Liver (tissue), 8 donors: ENCODE measurements at regions not wholly inside any gene's neighbourhood (a gene's known extent, or its start where the extent isn't known, plus 50 kb on each side); places are given as distances from the start of the nearest gene placed in this dataset.

Source experiments
- DNase-seq: peaks from one replicate; pipeline ENCODE4 v3.0.0-alpha.2; 2017; ENCODE audit warnings: low spot score
- H3K27ac ChIP-seq, 2 donors: one replicate each; pipeline ENCODE4 v1.7.0; 2013; ENCODE audit warnings: inconsistent platforms in 2 of 2, low read length in 2 of 2, control low read depth in 1 of 2, low read depth in 1 of 2, mild to moderate bottlenecking in 1 of 2
- H3K27me3 ChIP-seq, 4 donors: one replicate each; pipeline versions ENCODE4 v1.6.1 to v1.7.0; 2013; ENCODE audit warnings: low read length in 3 of 4, inconsistent platforms in 1 of 4, mild to moderate bottlenecking in 1 of 4, moderate library complexity in 1 of 4; ENCODE audit not compliant: control insufficient read depth in 4 of 4, insufficient read depth in 4 of 4
- H3K36me3 ChIP-seq, 4 donors: one replicate each; pipeline versions ENCODE4 v1.6.1 to v1.7.0; 2013; ENCODE audit warnings: low read length in 3 of 4, mild to moderate bottlenecking in 3 of 4, low read depth in 1 of 4, moderate library complexity in 1 of 4; ENCODE audit not compliant: control insufficient read depth in 4 of 4, insufficient read depth in 3 of 4
- H3K4me1 ChIP-seq, 4 donors: one replicate each; pipeline versions ENCODE4 v1.6.1 to v1.7.0; 2013; ENCODE audit warnings: low read length in 3 of 4, mild to moderate bottlenecking in 3 of 4, moderate library complexity in 1 of 4; ENCODE audit not compliant: control insufficient read depth in 4 of 4, insufficient read depth in 4 of 4
- H3K4me3 ChIP-seq, 3 donors: one replicate each; pipeline versions ENCODE4 v1.6.1 to v1.7.0; 2013; ENCODE audit warnings: low read length in 3 of 3, control low read depth in 1 of 3, low read depth in 1 of 3, mild to moderate bottlenecking in 1 of 3
- H3K9ac ChIP-seq, 2 donors: one replicate each; pipeline ENCODE4 v1.7.0; 2013; ENCODE audit warnings: low read length in 2 of 2, mild to moderate bottlenecking in 2 of 2, moderate library complexity in 2 of 2, control low read depth in 1 of 2, low read depth in 1 of 2
- H3K9me3 ChIP-seq, 4 donors: one replicate each; pipeline versions ENCODE4 v1.6.1 to v1.7.0; 2013; ENCODE audit warnings: low read length in 3 of 4; ENCODE audit not compliant: control insufficient read depth in 4 of 4
- EGR1 ChIP-seq, 2 donors: IDR thresholded peaks; 2 replicates each; pipeline ENCODE4 v1.6.1; 2016 to 2018; ENCODE audit warnings: antibody characterized with exemption in 2 of 2, low read depth in 2 of 2
- FOXA1 ChIP-seq: IDR thresholded peaks from 2 replicates; pipeline ENCODE4 v1.6.1; 2016; ENCODE audit warnings: antibody characterized with exemption
- FOXA2 ChIP-seq: IDR thresholded peaks from 2 replicates; pipeline ENCODE4 v1.6.1; 2016; ENCODE audit warnings: antibody characterized with exemption
- GABPA ChIP-seq, 2 donors: IDR thresholded peaks in 1 of 2; conservative IDR thresholded peaks in 1 of 2; 2 replicates each; pipeline ENCODE4 v1.6.1; 2016; ENCODE audit warnings: antibody characterized with exemption in 2 of 2, mild to moderate bottlenecking in 1 of 2, moderate library complexity in 1 of 2
- HNF4A ChIP-seq, 2 donors: conservative IDR thresholded peaks; 2 replicates each; pipeline ENCODE4 v1.6.1; 2016; ENCODE audit warnings: antibody characterized with exemption in 2 of 2, mild to moderate bottlenecking in 2 of 2
- HNF4G ChIP-seq: IDR thresholded peaks from 2 replicates; pipeline ENCODE4 v1.6.1; 2016; ENCODE audit warnings: antibody characterized with exemption
- JUND ChIP-seq, 2 donors: IDR thresholded peaks; 2 replicates each; pipeline ENCODE4 v1.6.1; 2016; ENCODE audit warnings: antibody characterized with exemption in 2 of 2
- MAX ChIP-seq: IDR thresholded peaks from 2 replicates; pipeline ENCODE4 v1.6.1; 2016; ENCODE audit warnings: antibody characterized with exemption
- NR2F2 ChIP-seq: IDR thresholded peaks from 2 replicates; pipeline ENCODE4 v1.6.1; 2016; ENCODE audit warnings: antibody characterized with exemption
- RAD21 ChIP-seq, 2 donors: IDR thresholded peaks; 2 replicates each; pipeline ENCODE4 v1.6.1; 2016; ENCODE audit warnings: antibody characterized with exemption in 2 of 2, mild to moderate bottlenecking in 2 of 2
- RXRA ChIP-seq, 2 donors: IDR thresholded peaks; 2 replicates each; pipeline ENCODE4 v1.6.1; 2017 to 2018; ENCODE audit warnings: antibody characterized with exemption in 2 of 2, mild to moderate bottlenecking in 1 of 2
- SP1 ChIP-seq: IDR thresholded peaks from 2 replicates; pipeline ENCODE4 v1.6.1; 2018; ENCODE audit warnings: antibody characterized with exemption, mild to moderate bottlenecking
- TAF1 ChIP-seq: conservative IDR thresholded peaks from 2 replicates; pipeline ENCODE4 v1.6.1; 2016; ENCODE audit warnings: antibody characterized with exemption, mild to moderate bottlenecking
- YY1 ChIP-seq: IDR thresholded peaks from 2 replicates; pipeline ENCODE4 v1.6.1; 2016; ENCODE audit warnings: antibody characterized with exemption, mild to moderate bottlenecking
- ZBTB33 ChIP-seq: IDR thresholded peaks from 2 replicates; pipeline ENCODE4 v1.6.1; 2016; ENCODE audit warnings: antibody characterized with exemption
- WGBS: extraction: QIAGEN DNeasy Blood & Tissue Kit; methylation state at CpG from one replicate; pipeline ENCODE4 v1.1.7; 2013; 5-methylcytosine and 5-hydroxymethylcytosine counted together
- TF ChIP-seq, protein P1 (sequence below): IDR thresholded peaks from 2 replicates; pipeline ENCODE4 v1.6.1; 2016; ENCODE audit warnings: antibody characterized with exemption
- TF ChIP-seq, protein P2 (sequence below): fragments of 150-350 bp; IDR thresholded peaks from 2 replicates; pipeline ENCODE4 v1.5.1; 2017; ENCODE audit warnings: improper control_type of control experiment, low read depth, low read length; ENCODE audit not compliant: missing input control
- donor health status: healthy.
- donor health status: healthy.
- donor health status: healthy.
- donor health status: healthy.
- donor health status: healthy.

- peaks cover 0 to 4% (median 0%) of the 10 kb centered on the region in 4 donors for H3K9me3 ChIP-seq
- 86% methylated on average over 1 of the region's 1 CpG for WGBS
- no peak for DNase-seq
- H3K27ac ChIP-seq: no peak overlapping the region
- TF ChIP-seq RXRA (IDR thresholded peaks at IDR 0.05) (no peak), EGR1 (IDR thresholded peaks at IDR 0.05; ENCODE audit: low read depth in 2 of 2) (no peak), JUND (IDR thresholded peaks at IDR 0.05) (no peak), GABPA (IDR thresholded peaks at IDR 0.05 in 1 of 2, conservative IDR thresholded peaks at IDR 0.05 in 1 of 2) (no peak), NR2F2 (no peak), SP1 (no peak), FOXA1 (no peak), HNF4A (conservative IDR thresholded peaks at IDR 0.05) (no peak), MAX (no peak), TAF1 (no peak), YY1 (no peak), ZBTB33 (no peak), HNF4G (no peak), RAD21 (IDR thresholded peaks at IDR 0.05) (no peak), FOXA2 (no peak)
- TF ChIP-seq, protein P1, sequence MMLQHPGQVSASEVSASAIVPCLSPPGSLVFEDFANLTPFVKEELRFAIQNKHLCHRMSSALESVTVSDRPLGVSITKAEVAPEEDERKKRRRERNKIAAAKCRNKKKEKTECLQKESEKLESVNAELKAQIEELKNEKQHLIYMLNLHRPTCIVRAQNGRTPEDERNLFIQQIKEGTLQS: no peak
- TF ChIP-seq, protein P2, sequence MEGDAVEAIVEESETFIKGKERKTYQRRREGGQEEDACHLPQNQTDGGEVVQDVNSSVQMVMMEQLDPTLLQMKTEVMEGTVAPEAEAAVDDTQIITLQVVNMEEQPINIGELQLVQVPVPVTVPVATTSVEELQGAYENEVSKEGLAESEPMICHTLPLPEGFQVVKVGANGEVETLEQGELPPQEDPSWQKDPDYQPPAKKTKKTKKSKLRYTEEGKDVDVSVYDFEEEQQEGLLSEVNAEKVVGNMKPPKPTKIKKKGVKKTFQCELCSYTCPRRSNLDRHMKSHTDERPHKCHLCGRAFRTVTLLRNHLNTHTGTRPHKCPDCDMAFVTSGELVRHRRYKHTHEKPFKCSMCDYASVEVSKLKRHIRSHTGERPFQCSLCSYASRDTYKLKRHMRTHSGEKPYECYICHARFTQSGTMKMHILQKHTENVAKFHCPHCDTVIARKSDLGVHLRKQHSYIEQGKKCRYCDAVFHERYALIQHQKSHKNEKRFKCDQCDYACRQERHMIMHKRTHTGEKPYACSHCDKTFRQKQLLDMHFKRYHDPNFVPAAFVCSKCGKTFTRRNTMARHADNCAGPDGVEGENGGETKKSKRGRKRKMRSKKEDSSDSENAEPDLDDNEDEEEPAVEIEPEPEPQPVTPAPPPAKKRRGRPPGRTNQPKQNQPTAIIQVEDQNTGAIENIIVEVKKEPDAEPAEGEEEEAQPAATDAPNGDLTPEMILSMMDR: no peak
- no peaks in the 10 kb centered on the region for H3K27me3 ChIP-seq
- H3K4me3 ChIP-seq: no peak overlapping the region
- no peak overlapping the region for H3K9ac ChIP-seq
- no peaks in the 10 kb centered on the region for H3K36me3 ChIP-seq
- H3K4me1 ChIP-seq: no peaks in the 10 kb centered on the region
Measured at GRCh38 chr1:221945669-221946068, 203.8 kb upstream of the DUSP10 start.

DNA sequence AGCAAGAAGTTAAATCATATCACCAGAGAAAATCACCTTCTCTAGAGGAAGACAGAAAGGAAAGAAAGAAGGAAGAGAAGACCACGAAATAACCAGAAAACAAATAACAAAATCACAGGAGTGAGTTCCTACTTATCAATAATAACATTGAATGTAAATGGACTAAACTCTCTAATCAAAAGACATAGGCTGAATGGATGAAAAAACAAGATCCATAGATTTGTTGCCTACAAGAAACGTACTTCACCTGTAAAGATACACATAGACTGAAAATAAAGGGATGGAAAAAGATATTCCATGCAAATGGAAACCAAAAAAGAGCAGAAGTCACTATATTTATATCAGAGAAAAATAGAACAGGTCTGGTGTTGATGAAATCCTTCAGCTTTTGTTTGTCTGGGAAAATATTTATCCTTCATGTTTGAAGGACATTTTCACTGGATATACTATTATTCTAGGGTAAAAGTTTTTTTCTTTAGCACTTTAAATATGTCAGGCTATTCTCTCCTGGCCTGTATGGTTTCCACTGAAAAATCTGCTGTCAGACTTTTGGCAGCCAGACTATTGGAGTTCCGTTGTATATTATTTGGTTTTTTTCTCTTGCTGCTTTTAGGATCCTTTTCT is 202.5 kb upstream of the DUSP10 start:
- WGBS: 83% methylated on average over 3 of the region's 3 CpGs
- no peaks in the 10 kb centered on the region for H3K4me1 ChIP-seq
- no peak for DNase-seq

More for the DNA sequence above, 202.5 kb upstream of the DUSP10 start:
- Histone ChIP-seq H3K27ac (no peak overlapping the region), H3K9ac (no peak overlapping the region), H3K27me3 (no peaks in the 10 kb centered on the region), H3K4me3 (no peak overlapping the region), H3K9me3 (peaks cover 0 to 4% (median 0%) of the 10 kb centered on the region in 4 donors), H3K36me3 (no peaks in the 10 kb centered on the region)
- TF ChIP-seq NR2F2: no peak
